ENCODE measurements at regions not wholly inside any gene's neighbourhood (a gene's known extent, or its start where the extent isn't known, plus 50 kb on each side); places are given as distances from the start of the nearest gene placed in this dataset.

GRCh38 chr3:117746066-117746465 is 1036.5 kb downstream of the TUSC7 start:
- DNase-seq = no peak

- no peak for DNase-seq
Observed at GRCh38 chr3:117748131-117748530, 1038.6 kb downstream of the TUSC7 start.

- no peak for DNase-seq
Observed at GRCh38 chr3:117750674-117751269, 1041.2 kb downstream of the TUSC7 start.

GRCh38 chr3:117751651-117752050 is 1042.1 kb downstream of the TUSC7 start:
- no peak for DNase-seq

GRCh38 chr3:117752984-117753717 is 1043.6 kb downstream of the TUSC7 start:
- no peak for DNase-seq

- DNase-seq = no peak
Observed at GRCh38 chr3:117754058-117754457, 1044.5 kb downstream of the TUSC7 start.

DNA sequence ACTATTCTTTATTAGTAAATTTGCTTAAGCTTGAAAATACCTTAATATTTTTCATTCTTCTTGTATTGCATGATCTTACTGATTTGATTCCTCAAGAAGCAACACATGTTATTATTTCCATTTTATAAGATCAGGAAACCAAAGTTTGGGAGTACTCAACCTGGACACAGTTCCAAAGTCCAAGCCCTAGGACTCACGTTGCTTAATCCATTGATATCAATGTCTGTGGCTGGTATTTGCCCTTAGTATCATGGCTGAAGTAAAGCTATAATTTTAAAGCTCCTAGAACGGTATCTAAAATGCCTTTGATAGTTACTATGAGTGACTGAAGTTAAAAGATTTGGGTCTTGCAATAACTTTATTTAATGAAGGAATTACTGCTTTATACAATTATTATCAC is 1045.3 kb downstream of the TUSC7 start:
- no peak for DNase-seq

DNA sequence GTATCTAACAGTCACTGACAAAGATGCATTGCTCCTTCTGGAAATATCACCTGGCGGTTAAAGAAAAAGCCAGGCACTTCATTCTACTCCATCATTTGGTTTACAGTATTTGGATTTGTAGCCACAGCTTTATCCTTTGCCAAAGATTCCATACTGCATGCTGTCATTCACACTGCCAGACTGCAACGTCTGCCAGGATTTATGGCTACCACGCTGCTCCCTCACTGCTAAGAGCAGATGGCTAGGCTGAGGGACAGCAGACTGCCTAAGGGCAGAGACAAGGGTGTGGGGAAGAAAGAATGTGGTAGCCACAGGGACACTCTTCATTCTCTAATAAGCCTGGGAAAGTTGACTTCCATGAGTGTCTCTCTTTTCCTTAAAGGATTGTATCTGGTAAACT is 1047.0 kb downstream of the TUSC7 start:
- DNase-seq = no peak

DNA sequence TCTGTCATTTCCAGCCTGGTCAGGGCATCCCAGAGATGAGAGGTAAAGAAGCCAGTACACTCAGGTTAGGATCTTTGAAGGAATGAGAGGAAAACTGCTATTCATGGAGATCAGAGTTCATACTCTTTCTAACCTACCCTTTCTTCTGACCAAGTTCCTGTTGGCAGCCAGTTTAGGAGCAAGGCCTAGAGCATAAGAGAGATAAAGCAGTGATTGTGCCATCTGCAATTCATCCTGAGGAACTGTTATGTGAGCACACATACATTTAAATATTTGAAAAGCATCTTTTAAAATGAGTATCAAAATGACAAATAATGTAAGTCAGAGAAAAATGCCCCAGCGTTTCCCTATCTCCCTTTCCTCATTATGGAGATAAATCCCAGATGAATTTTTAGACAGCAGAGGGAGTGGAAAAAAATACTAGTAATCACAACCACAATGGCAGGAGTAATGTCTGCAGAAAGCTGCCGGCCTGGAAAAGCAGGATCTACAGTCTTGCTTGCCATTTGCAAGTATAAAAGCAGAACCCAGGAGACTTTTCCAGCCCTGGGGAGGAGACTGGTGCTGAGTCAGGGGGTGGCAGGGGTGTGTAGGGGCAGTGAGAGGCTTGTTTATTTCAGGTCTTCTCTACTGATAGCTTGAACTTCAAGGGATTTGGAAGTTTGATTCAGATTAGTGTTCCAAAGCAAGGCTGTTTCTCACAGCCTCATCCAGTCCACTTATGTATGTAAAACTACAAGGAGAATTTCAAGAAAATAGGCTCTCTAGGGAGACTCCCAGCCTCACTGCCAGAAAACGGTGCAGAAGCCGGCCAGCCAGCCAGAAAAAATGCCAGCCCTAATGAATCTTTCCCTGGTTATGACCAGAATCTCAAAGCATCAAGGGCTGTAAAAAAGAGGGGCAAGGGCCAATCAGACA is 1052.4 kb downstream of the TUSC7 start:
- no peak for DNase-seq

- no peak for DNase-seq
Observed at GRCh38 chr3:117762621-117763037, 1053.0 kb downstream of the TUSC7 start.

DNA sequence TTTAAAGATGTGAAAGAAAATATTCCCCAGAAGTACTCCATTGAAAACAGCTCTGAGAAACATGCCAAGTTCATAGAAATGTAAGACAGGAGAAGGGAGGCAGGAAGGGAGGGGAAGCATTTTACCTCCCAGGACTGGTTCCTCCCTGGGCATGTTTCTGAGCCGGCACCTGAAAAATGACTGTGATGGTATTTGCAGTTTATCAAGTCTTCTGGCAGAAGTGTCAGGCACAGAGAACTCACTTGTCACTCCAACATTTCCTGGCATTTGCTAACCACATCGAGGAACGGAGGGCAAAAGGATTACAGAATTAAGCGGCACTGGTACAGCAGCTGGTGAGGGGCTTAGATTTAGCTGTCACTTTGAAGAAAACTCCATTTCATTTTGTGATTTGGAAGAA is 1054.0 kb downstream of the TUSC7 start:
- no peak for DNase-seq

GRCh38 chr3:117768581-117768980 is 1059.0 kb downstream of the TUSC7 start:
- no peak for DNase-seq

DNA sequence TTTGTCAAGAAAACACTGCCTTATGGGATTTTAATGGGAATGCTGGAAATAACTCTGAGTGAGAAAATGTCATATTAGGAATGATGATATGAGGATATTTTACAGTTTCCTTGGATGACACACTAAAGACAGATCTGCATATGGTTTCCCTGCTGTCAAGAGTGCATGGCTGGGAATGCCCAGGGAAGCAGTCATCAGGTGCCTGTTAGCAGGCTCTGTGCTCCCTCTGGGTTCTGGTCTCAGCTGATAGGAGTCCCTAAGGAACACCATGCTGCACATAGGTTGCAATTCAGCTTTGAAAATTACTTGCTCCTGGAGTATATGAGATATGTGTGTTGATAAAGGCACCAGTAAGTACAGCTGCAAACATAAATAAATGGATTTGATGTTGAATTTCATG is 1064.6 kb downstream of the TUSC7 start:
- no peak for DNase-seq

GRCh38 chr3:117786349-117786748 is 1076.8 kb downstream of the TUSC7 start:
- DNase-seq = no peak

- DNase-seq = no peak
Observed at GRCh38 chr3:117788061-117788460, 1078.5 kb downstream of the TUSC7 start.

- DNase-seq = no peak
Observed at GRCh38 chr3:117788506-117788905, 1078.9 kb downstream of the TUSC7 start.

DNA sequence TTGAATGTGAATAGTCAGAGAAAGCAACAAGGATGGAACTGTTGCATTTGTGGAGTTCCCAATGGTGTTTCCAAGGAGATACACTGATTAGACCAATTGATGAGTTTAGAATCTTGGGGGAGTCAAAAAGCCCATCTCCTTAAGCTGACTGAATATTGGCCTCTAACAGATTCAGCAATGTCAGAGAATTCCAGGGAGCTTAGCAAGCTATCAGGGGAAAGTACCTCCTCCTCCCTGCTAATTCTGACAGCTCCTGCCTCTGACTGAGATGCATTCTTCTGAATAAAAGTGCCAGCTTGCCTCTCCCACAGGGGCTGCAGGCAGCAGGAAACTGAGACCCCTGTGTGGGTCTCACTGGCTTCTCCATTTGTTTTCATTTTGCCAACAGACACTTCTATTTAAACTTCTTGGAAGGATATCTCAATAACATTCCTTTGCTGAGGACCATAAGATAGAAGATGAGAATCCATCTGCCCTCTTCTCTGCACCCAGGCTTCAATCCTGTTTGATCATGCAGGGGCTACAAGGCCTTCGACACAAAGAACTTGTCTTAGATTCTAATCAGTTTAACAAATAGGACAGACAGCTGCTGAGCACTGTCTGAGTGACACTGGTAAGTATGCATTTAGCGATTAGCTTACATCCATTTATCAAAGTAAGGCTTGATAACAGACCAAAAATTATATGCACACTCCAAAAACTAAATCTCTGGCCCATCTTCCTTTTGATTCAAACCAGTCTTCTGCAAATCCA is 1080.8 kb downstream of the TUSC7 start:
- no peak for DNase-seq

DNA sequence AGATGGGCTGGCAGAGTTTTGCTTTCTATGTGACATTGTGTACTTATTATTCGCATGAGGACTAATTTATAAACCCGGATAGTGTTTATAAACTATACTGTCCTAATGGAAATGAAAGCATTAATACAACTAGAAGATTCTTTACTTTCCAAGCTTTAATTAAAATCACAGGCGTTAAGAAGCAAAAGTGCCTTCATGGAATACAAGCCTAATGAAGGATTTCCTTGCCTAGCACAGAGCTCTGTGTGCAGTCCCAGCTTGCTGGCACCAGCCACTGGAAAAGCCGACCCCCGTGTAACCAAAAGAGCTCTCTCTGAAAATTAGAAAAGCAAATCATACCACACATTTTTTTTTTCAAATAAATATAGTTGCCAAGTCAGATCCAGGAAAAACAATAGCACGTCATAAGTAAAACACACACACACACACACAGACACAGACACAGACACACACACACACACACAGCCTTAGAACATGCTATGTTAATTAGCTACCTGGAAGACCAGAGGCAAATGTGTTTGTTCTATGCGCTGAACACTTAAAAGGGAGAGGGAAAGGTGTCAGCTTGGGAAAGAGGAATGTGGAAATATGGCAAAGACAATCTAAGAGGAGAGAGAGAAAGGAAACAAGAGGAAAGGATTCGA is 1084.2 kb downstream of the TUSC7 start:
- DNase-seq = no peak

GRCh38 chr3:117798221-117798620 is 1088.6 kb downstream of the TUSC7 start:
- DNase-seq = no peak

DNA sequence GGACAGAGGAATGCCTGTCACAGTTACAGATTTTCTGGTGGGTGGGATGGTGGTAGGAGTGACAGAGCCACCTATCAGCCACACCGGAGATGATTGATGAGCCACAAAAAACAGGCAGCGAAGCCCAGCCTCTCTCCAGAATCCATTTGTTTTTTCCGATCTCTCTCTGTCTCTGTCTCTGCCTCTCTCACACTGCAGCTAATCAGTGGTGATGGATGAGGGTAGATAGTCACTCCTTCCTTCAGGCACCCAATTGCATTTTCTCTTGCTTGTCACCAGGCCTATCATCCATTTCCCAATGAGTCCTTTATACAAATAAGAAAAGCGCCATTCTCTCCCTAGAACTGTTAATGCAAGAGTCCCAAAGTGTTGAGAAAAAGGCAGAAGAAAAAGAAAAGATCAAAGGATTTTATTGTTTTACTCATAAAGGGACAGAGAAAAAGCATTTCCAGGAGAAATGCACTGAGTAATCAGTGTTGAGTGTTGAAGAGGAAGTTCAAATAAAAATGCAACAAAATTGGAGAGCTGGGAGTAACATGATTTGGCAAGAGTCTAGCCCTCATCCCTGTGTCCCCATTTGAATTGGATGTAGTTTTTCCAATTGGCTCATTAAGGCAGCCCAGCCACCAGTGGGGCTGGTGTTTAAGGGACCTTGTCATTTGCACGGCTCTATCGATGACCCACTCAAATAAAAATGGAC is 1089.3 kb downstream of the TUSC7 start:
- DNase-seq = no peak

GRCh38 chr3:117799387-117799735 is 1089.8 kb downstream of the TUSC7 start:
- DNase-seq = no peak

- no peak for DNase-seq
Observed at GRCh38 chr3:117801912-117802239, 1092.3 kb downstream of the TUSC7 start.
